Activated naive CD8-positive, alpha-beta T cell treated with anti-CD3 and anti-CD28 coated beads, Interleukin-2, amount 50 U/mL, for 24 hours (primary cell): ENCODE measurements at regions not wholly inside any gene's neighbourhood (a gene's known extent, or its start where the extent isn't known, plus 50 kb on each side); places are given as distances from the start of the nearest gene placed in this dataset.
A peak's percentile ranks its signal among the peaks of the same experiment; 100 is the strongest.

Experiments used
- ATAC-seq: fragments of 150-1000 bp; cut with Tn5 transposase; one replicate; pipeline ENCODE4 v1.10.0; 2021
- DNase-seq: peaks from one replicate; pipeline ENCODE4 v3.0.0; 2021
- H3K27ac Mint-ChIP-seq: one replicate; pipeline ENCODE4 v1.8.0; 2021; ENCODE audit warnings: mild to moderate bottlenecking, mixed read lengths
- H3K27me3 Mint-ChIP-seq: one replicate; pipeline ENCODE4 v1.8.0; 2021; ENCODE audit warnings: mixed read lengths
- H3K36me3 Mint-ChIP-seq: one replicate; pipeline ENCODE4 v1.8.0; 2021; ENCODE audit warnings: low read depth, mixed read lengths
- H3K4me1 Mint-ChIP-seq: one replicate; pipeline ENCODE4 v1.8.0; 2021; ENCODE audit warnings: mixed read lengths
- H3K4me3 Mint-ChIP-seq: one replicate; pipeline ENCODE4 v1.8.0; 2021; ENCODE audit warnings: mild to moderate bottlenecking, moderate library complexity, mixed read lengths
- H3K9me3 Mint-ChIP-seq: one replicate; pipeline ENCODE4 v1.8.0; 2021; ENCODE audit warnings: mixed read lengths

DNA sequence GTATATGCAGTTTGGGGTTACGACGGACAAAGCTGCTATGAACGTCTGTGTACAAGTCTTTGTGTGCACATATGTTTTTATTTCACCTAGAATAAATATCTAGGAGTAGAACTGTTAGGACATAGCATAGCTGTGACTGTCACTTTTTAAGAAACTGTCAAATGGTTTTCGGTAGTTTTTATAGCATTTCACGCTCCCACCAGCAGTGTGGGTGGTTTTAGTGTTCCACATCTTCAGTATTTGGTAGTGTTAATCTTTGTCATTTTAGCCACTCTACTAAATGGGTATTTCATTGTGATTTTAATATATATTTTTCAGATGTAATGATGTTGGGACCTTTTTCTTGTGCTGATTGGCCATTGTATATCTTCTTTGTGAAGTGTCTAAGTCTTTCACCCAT is 109.1 kb upstream of the BCAT1 start:
- H3K4me1 Mint-ChIP-seq, result peaks cover 72% of the 10 kb centered on the region

DNA sequence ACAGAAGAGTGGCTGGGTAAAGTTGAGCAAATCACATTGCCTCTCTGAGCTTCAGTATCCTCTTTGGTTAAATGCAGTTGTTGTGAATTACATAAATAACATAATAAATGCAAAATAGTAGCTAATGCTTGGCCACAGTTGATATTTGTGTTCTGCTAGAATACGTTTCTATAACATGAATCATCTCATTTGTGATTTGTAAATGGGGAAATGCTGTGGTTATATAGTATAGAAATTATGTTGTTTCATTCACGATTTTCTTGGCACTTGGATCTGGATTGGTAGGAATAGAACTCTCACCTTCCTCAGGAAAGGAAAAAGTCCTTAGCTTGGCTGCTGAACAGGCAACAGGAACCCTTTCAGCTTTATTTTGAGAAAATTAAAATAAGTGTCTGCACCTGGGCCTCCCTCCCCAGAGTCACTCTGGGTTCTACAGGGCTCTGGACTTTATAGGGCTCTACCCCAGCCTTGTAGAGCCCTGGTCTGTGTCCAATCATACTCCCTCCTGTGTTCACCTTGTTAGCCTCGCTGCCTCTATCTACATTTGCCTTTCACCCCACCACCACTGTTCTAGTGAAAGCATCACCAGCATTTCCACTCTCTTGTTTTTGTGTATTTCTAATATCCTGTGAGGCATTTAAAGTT is 107.7 kb upstream of the BCAT1 start:
- Mint-ChIP-seq H3K36me3 (no peaks in the 10 kb centered on the region), H3K27ac (peak overlapping the region; percentile 75), H3K27me3 (no peaks in the 10 kb centered on the region), H3K4me3 (peak overlapping the region; percentile 97), H3K9me3 (no peaks in the 10 kb centered on the region), H3K4me1 (peaks cover 75% of the 10 kb centered on the region)
- DNase-seq (no peak), ATAC-seq (no peak)

More for the DNA sequence above, 109.1 kb upstream of the BCAT1 start:
- H3K4me3 Mint-ChIP-seq, result peak overlapping the region; percentile 34
- H3K9me3 Mint-ChIP-seq, result no peaks in the 10 kb centered on the region
- no peaks in the 10 kb centered on the region for H3K27me3 Mint-ChIP-seq
- no peak overlapping the region for H3K27ac Mint-ChIP-seq
- ATAC-seq (no peak), DNase-seq (no peak)
- H3K36me3 Mint-ChIP-seq, result peaks cover 7% of the 10 kb centered on the region

- ATAC-seq, result no peak
- Mint-ChIP-seq H3K27ac (peak overlapping the region; percentile 75), H3K4me3 (peak overlapping the region; percentile 97), H3K27me3 (no peaks in the 10 kb centered on the region), H3K4me1 (peaks cover 77% of the 10 kb centered on the region), H3K36me3 (no peaks in the 10 kb centered on the region), H3K9me3 (no peaks in the 10 kb centered on the region)
- DNase-seq, result no peak
These were observed 107.1 kb upstream of the BCAT1 start for GRCh38 chr12:25056011-25056410.

GRCh38 chr12:25054783-25055144 is 105.9 kb upstream of the BCAT1 start:
- no peaks in the 10 kb centered on the region for H3K27me3 Mint-ChIP-seq
- DNase-seq (peak; percentile 67), ATAC-seq (peak; percentile 30)
- H3K9me3 Mint-ChIP-seq, result no peaks in the 10 kb centered on the region
- no peaks in the 10 kb centered on the region for H3K36me3 Mint-ChIP-seq
- peak overlapping the region; percentile 97 for H3K4me3 Mint-ChIP-seq
- H3K4me1 Mint-ChIP-seq, result peaks cover 72% of the 10 kb centered on the region
- peak overlapping the region; percentile 90 for H3K27ac Mint-ChIP-seq

DNA sequence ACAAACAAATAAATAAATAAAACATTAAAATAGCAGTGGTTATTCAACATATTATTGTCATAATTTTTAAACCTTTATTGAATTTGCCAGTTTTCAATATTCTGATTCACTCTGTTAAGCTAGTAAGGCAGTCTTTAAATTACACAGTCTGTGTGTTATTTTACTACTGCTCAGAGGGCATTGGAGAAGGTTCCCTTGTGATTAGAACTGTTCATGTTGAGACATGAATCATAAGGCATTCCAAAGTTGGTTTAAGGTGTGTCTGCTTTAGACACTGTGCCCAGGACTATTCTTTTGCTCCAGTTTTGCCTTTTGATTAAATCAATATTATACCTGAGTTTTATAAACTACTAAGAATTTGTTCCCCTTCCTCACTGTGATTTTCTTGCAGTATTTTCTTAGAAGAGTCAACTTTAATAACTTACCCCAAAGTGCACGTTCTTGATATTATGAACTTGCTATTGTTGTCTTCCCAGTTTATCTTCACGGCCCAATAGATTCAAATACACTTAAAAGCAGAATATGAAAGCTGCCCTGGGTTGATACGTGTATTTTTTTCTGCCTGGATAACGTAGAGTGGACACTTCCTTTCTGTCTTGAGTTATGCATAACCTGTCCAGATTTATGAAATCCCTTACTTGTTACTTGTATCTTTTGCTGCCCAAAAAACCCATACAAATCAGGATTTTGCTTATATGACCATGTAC is 105.3 kb upstream of the BCAT1 start:
- H3K27ac Mint-ChIP-seq, result peak overlapping the region; percentile 90
- peaks cover 72% of the 10 kb centered on the region for H3K4me1 Mint-ChIP-seq
- no peaks in the 10 kb centered on the region for H3K36me3 Mint-ChIP-seq
- no peak for DNase-seq
- no peaks in the 10 kb centered on the region for H3K9me3 Mint-ChIP-seq
- no peak for ATAC-seq
- H3K4me3 Mint-ChIP-seq, result peak overlapping the region; percentile 97
- no peaks in the 10 kb centered on the region for H3K27me3 Mint-ChIP-seq

DNA sequence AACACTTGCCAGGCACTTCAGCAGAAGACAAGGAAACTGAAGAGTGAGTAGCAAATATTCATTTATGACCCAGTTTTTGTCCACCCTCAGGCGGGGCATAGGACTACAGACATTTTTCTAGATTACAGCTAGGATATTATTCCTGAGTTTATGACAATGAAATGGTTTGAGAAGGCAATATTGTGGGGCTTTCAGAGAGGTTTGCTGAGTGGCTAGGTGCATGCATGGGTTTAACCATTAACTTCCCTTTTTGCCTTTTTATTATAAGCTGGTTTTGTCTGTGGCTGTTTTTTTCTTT is 104.0 kb upstream of the BCAT1 start:
- peak overlapping the region; percentile 97 for H3K4me3 Mint-ChIP-seq
- peak overlapping the region; percentile 98 for H3K27ac Mint-ChIP-seq
- ATAC-seq, result no peak
- peaks cover 59% of the 10 kb centered on the region for H3K4me1 Mint-ChIP-seq
- H3K36me3 Mint-ChIP-seq, result no peaks in the 10 kb centered on the region
- no peak for DNase-seq
- no peaks in the 10 kb centered on the region for H3K9me3 Mint-ChIP-seq
- no peaks in the 10 kb centered on the region for H3K27me3 Mint-ChIP-seq

- Mint-ChIP-seq H3K36me3 (peaks cover 2% of the 10 kb centered on the region), H3K9me3 (no peaks in the 10 kb centered on the region), H3K4me1 (peaks cover 54% of the 10 kb centered on the region), H3K27ac (peak overlapping the region; percentile 98), H3K4me3 (peak overlapping the region; percentile 97), H3K27me3 (no peaks in the 10 kb centered on the region)
- DNase-seq, result peak; percentile 44
- peak; percentile 71 for ATAC-seq
These were observed 103.5 kb upstream of the BCAT1 start for GRCh38 chr12:25052196-25052913.

DNA sequence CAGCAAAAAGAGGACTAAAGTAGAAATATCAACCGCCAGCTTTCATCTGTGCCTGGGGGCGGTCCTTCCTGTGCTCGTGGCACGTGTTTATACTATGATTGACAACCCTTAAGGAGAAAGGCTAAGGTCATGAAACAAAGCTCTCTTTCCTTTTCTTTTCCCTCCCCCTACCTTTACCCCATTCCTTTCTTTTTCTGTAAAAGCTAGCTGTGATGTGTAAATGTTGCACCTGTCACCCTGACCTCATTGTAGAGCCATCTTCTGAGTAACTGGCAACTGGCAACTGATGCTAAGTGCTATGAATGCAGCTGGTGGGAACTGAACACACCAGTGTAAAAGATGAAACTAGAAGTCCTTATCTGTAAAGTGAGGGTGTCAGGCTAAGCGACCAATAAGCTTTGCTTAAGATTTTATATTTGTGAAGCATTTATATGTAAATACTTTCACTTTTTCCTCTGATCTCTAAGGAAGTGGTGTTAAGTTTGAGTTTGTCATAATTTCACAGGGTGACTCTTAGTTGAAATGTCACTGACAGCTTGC is 102.8 kb upstream of the BCAT1 start:
- DNase-seq, result peak; percentile 59
- Mint-ChIP-seq H3K4me3 (peak overlapping the region; percentile 97), H3K36me3 (peaks cover 2% of the 10 kb centered on the region), H3K27ac (peak overlapping the region; percentile 98), H3K4me1 (peaks cover 48% of the 10 kb centered on the region), H3K9me3 (peaks cover 5% of the 10 kb centered on the region), H3K27me3 (no peaks in the 10 kb centered on the region)
- peak; percentile 89 for ATAC-seq

- ATAC-seq (no peak), DNase-seq (peak; percentile 24)
- Mint-ChIP-seq H3K36me3 (peaks cover 2% of the 10 kb centered on the region), H3K27me3 (no peaks in the 10 kb centered on the region), H3K27ac (peak overlapping the region; percentile 98), H3K4me3 (peak overlapping the region; percentile 97), H3K9me3 (peaks cover 10% of the 10 kb centered on the region), H3K4me1 (peaks cover 42% of the 10 kb centered on the region)
These were observed 102.3 kb upstream of the BCAT1 start for GRCh38 chr12:25051171-25051570.

DNA sequence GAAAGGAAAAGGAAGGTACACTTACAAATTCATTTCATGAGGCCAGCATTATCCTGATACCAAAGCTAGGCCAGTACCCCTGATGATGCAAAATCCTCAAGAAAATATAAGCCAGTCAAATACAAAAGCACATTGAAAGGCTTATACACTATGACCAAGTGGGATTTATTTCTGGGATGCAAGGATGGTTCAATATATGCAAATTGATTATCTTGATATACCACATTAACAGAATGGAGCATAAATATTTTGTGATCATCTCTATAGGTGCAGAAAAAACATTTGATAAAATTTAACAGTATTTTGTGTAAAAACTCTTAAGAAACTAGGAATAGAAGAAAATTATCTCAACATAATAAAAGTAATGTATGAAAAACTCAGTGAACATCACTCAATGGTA is 97.0 kb upstream of the BCAT1 start:
- DNase-seq, result no peak
- peaks cover 4% of the 10 kb centered on the region for H3K36me3 Mint-ChIP-seq
- H3K27ac Mint-ChIP-seq, result no peak overlapping the region
- H3K4me3 Mint-ChIP-seq, result no peak overlapping the region
- peaks cover 9% of the 10 kb centered on the region for H3K4me1 Mint-ChIP-seq
- no peak for ATAC-seq
- H3K27me3 Mint-ChIP-seq, result no peaks in the 10 kb centered on the region
- peaks cover 17% of the 10 kb centered on the region for H3K9me3 Mint-ChIP-seq

- H3K27ac Mint-ChIP-seq, result no peak overlapping the region
- ATAC-seq, result no peak
- peaks cover 2% of the 10 kb centered on the region for H3K36me3 Mint-ChIP-seq
- H3K27me3 Mint-ChIP-seq, result peaks cover 5% of the 10 kb centered on the region
- DNase-seq, result no peak
- H3K4me3 Mint-ChIP-seq, result no peak overlapping the region
- H3K9me3 Mint-ChIP-seq, result peaks cover 7% of the 10 kb centered on the region
- H3K4me1 Mint-ChIP-seq, result peaks cover 7% of the 10 kb centered on the region
These were observed 92.3 kb upstream of the BCAT1 start for GRCh38 chr12:25041006-25041741.

- H3K4me3 Mint-ChIP-seq, result no peak overlapping the region
- H3K4me1 Mint-ChIP-seq, result peaks cover 7% of the 10 kb centered on the region
- ATAC-seq (no peak), DNase-seq (no peak)
- peaks cover 4% of the 10 kb centered on the region for H3K9me3 Mint-ChIP-seq
- no peak overlapping the region for H3K27ac Mint-ChIP-seq
- H3K36me3 Mint-ChIP-seq, result peaks cover 2% of the 10 kb centered on the region
- H3K27me3 Mint-ChIP-seq, result peaks cover 5% of the 10 kb centered on the region
These were observed 91.7 kb upstream of the BCAT1 start for GRCh38 chr12:25040593-25040992.

GRCh38 chr12:25034676-25035075 is 85.8 kb upstream of the BCAT1 start:
- no peaks in the 10 kb centered on the region for H3K4me1 Mint-ChIP-seq
- no peak overlapping the region for H3K4me3 Mint-ChIP-seq
- H3K27me3 Mint-ChIP-seq, result peaks cover 3% of the 10 kb centered on the region
- no peaks in the 10 kb centered on the region for H3K9me3 Mint-ChIP-seq
- H3K36me3 Mint-ChIP-seq, result no peaks in the 10 kb centered on the region
- H3K27ac Mint-ChIP-seq, result no peak overlapping the region
- DNase-seq, result no peak
- ATAC-seq, result no peak

GRCh38 chr12:25025951-25026490 is 77.1 kb upstream of the BCAT1 start:
- H3K36me3 Mint-ChIP-seq, result no peaks in the 10 kb centered on the region
- H3K27me3 Mint-ChIP-seq, result no peaks in the 10 kb centered on the region
- ATAC-seq (no peak), DNase-seq (no peak)
- H3K27ac Mint-ChIP-seq, result no peak overlapping the region
- peaks cover 3% of the 10 kb centered on the region for H3K4me1 Mint-ChIP-seq
- H3K9me3 Mint-ChIP-seq, result no peaks in the 10 kb centered on the region
- no peak overlapping the region for H3K4me3 Mint-ChIP-seq
